ENCODE measurements at regions not wholly inside any gene's neighbourhood (a gene's known extent, or its start where the extent isn't known, plus 50 kb on each side); places are given as distances from the start of the nearest gene placed in this dataset.

DNA sequence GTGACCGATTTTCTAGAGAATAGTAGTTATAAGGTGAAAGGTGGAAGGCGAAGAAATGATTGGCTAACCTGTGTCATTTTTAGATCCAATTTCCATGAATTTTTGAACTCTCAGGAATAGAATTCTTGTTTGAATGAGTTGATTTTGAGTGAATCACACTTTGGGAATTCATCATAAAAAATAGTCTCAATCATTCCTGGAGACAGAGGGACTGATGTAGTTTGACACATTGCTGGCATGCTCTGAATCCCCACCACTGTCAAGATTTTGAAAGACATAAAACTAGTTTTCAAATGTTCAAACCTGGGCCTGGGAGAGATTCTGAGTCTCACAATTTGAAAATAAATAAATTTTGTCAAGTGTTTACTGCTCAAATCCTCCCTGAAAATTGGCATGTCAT is 861.4 kb upstream of the RAG2 start:
- Histone ChIP-seq H3K36me3 (replicated peaks in 1 of 2; ENCODE audit: control insufficient read depth in 1 of 2, insufficient read depth in 2 of 2, low read length in 2 of 2) (no peaks in the 10 kb centered on the region), H3K4me2 (ENCODE audit: low read depth, low read length) (no peak overlapping the region), H3K9me3 (ENCODE audit: low read length) (peaks cover 56% of the 10 kb centered on the region), H4K20me1 (ENCODE audit: insufficient read depth, low read length) (no peaks in the 10 kb centered on the region), H3K27me3 (ENCODE audit: control insufficient read depth in 1 of 2, insufficient read depth in 2 of 2, low read length in 2 of 2) (no peaks in the 10 kb centered on the region), H3K9ac (ENCODE audit: insufficient read depth, low read depth, low read length) (no peak overlapping the region), H3K79me2 (ENCODE audit: insufficient read depth, low read length) (no peaks in the 10 kb centered on the region), H3K4me3 (replicated peaks in 1 of 3; ENCODE audit: insufficient read depth in 1 of 3, low read depth in 2 of 3, low read length in 3 of 3) (no peak overlapping the region), H3K27ac (ENCODE audit: extremely low read length, insufficient read depth, low read length) (no peak overlapping the region), H3K4me1 (ENCODE audit: insufficient read depth, low read length) (no peaks in the 10 kb centered on the region), H2AFZ (ENCODE audit: low read length) (no peak overlapping the region)
- no peak for TF ChIP-seq POLR2A (IDR thresholded peaks at IDR 0.05; ENCODE audit: insufficient read depth in 1 of 2, low read depth in 2 of 2, low read length in 2 of 2)
- no peak for TF ChIP-seq GABPB1 (CRISPR knock-in tag; IDR thresholded peaks at IDR 0.05)
- TF ChIP-seq ZFP36L1 (CRISPR knock-in tag; IDR thresholded peaks at IDR 0.05), result no peak
- TF ChIP-seq, protein P1, sequence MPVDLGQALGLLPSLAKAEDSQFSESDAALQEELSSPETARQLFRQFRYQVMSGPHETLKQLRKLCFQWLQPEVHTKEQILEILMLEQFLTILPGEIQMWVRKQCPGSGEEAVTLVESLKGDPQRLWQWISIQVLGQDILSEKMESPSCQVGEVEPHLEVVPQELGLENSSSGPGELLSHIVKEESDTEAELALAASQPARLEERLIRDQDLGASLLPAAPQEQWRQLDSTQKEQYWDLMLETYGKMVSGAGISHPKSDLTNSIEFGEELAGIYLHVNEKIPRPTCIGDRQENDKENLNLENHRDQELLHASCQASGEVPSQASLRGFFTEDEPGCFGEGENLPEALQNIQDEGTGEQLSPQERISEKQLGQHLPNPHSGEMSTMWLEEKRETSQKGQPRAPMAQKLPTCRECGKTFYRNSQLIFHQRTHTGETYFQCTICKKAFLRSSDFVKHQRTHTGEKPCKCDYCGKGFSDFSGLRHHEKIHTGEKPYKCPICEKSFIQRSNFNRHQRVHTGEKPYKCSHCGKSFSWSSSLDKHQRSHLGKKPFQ (CRISPR knock-in tag; IDR thresholded peaks at IDR 0.05; ENCODE audit: insufficient replicate concordance), result no peak
- TF ChIP-seq ZNF562 (CRISPR knock-in tag; IDR thresholded peaks at IDR 0.05; ENCODE audit: borderline replicate concordance), result no peak
- TF ChIP-seq AGO1 (IDR thresholded peaks at IDR 0.05; ENCODE audit: low read depth, low read length, poor library complexity, severe bottlenecking), result no peak
- TF ChIP-seq, protein P2, sequence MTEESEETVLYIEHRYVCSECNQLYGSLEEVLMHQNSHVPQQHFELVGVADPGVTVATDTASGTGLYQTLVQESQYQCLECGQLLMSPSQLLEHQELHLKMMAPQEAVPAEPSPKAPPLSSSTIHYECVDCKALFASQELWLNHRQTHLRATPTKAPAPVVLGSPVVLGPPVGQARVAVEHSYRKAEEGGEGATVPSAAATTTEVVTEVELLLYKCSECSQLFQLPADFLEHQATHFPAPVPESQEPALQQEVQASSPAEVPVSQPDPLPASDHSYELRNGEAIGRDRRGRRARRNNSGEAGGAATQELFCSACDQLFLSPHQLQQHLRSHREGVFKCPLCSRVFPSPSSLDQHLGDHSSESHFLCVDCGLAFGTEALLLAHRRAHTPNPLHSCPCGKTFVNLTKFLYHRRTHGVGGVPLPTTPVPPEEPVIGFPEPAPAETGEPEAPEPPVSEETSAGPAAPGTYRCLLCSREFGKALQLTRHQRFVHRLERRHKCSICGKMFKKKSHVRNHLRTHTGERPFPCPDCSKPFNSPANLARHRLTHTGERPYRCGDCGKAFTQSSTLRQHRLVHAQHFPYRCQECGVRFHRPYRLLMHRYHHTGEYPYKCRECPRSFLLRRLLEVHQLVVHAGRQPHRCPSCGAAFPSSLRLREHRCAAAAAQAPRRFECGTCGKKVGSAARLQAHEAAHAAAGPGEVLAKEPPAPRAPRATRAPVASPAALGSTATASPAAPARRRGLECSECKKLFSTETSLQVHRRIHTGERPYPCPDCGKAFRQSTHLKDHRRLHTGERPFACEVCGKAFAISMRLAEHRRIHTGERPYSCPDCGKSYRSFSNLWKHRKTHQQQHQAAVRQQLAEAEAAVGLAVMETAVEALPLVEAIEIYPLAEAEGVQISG (CRISPR knock-in tag; IDR thresholded peaks at IDR 0.05), result no peak
- TF ChIP-seq, protein P3, sequence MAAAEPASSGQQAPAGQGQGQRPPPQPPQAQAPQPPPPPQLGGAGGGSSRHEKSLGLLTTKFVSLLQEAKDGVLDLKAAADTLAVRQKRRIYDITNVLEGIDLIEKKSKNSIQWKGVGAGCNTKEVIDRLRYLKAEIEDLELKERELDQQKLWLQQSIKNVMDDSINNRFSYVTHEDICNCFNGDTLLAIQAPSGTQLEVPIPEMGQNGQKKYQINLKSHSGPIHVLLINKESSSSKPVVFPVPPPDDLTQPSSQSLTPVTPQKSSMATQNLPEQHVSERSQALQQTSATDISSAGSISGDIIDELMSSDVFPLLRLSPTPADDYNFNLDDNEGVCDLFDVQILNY (CRISPR knock-in tag; conservative IDR thresholded peaks at IDR 0.05), result no peak
- TF ChIP-seq ZFAT (CRISPR knock-in tag; conservative IDR thresholded peaks at IDR 0.05), result no peak
- no peak for TF ChIP-seq ZNF567 (CRISPR knock-in tag; IDR thresholded peaks at IDR 0.05; ENCODE audit: borderline replicate concordance)
- TF ChIP-seq RXRB (CRISPR knock-in tag; IDR thresholded peaks at IDR 0.05; ENCODE audit: borderline replicate concordance), result no peak
- no peak for TF ChIP-seq ZNF605 (CRISPR knock-in tag; IDR thresholded peaks at IDR 0.05)
- TF ChIP-seq, protein P4, sequence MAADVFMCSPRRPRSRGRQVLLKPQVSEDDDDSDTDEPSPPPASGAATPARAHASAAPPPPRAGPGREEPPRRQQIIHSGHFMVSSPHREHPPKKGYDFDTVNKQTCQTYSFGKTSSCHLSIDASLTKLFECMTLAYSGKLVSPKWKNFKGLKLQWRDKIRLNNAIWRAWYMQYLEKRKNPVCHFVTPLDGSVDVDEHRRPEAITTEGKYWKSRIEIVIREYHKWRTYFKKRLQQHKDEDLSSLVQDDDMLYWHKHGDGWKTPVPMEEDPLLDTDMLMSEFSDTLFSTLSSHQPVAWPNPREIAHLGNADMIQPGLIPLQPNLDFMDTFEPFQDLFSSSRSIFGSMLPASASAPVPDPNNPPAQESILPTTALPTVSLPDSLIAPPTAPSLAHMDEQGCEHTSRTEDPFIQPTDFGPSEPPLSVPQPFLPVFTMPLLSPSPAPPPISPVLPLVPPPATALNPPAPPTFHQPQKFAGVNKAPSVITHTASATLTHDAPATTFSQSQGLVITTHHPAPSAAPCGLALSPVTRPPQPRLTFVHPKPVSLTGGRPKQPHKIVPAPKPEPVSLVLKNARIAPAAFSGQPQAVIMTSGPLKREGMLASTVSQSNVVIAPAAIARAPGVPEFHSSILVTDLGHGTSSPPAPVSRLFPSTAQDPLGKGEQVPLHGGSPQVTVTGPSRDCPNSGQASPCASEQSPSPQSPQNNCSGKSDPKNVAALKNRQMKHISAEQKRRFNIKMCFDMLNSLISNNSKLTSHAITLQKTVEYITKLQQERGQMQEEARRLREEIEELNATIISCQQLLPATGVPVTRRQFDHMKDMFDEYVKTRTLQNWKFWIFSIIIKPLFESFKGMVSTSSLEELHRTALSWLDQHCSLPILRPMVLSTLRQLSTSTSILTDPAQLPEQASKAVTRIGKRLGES (CRISPR knock-in tag; IDR thresholded peaks at IDR 0.05; ENCODE audit: borderline replicate concordance), result no peak
- TF ChIP-seq SRF (IDR thresholded peaks at IDR 0.05; ENCODE audit: low read depth, low read length), result no peak
- in situ Hi-C loops (cut with HindIII; ENCODE audit: extremely low pct_ligation_motif_present, low pct_unique_long_range_greater_than_20kb), result no loop called here
- intact Hi-C loops (cut with micrococcal nuclease; ENCODE audit: unreplicated experiment), result no loop called here
- WGBS (ENCODE audit: low lambda C conversion rate), result 24% methylated on average over 2 of the region's 2 CpGs
- CTCF ChIA-PET (ENCODE audit: low intra/inter-chr PET ratio, low total read pairs), result no interaction called here
- BruUV-seq (replicated peaks), result no TSS peak
- DNase-seq (ENCODE audit: low spot score) (no peak), ATAC-seq (no peak), FAIRE-seq (no peak)
- POLR2A ChIA-PET, result no interaction called here

Measured in HepG2 (cell line).